HG02970 (cell line): ENCODE measurements at regions not wholly inside any gene's neighbourhood (a gene's known extent, or its start where the extent isn't known, plus 50 kb on each side); places are given as distances from the start of the nearest gene placed in this dataset.

Experiments
- ATAC-seq: cut with Tn5 transposase; IDR thresholded peaks from one replicate; pipeline ENCODE4 v1.9.1; 2021; ENCODE audit warnings: mild to moderate bottlenecking, moderate library complexity, moderate number of reproducible peaks; ENCODE audit not compliant: unreplicated experiment, low FRiP score

- no peak for ATAC-seq
Measured at GRCh38 chr6:56865081-56865875, 89.6 kb upstream of the BEND6 start.

- ATAC-seq = no peak
Measured at GRCh38 chr6:56864171-56864616, 90.7 kb upstream of the BEND6 start.

GRCh38 chr6:56863366-56863765 lies 91.5 kb upstream of the BEND6 start:
- no peak for ATAC-seq

GRCh38 chr6:56862415-56863175 lies 92.3 kb upstream of the BEND6 start:
- no peak for ATAC-seq

- no peak for ATAC-seq
Measured at GRCh38 chr6:56860475-56860874, 94.4 kb upstream of the BEND6 start.

GRCh38 chr6:56856036-56856580 lies 98.8 kb upstream of the BEND6 start:
- no peak for ATAC-seq

- no peak for ATAC-seq
Measured at GRCh38 chr6:56854086-56854485, 100.8 kb upstream of the BEND6 start.

- no peak for ATAC-seq
Measured at GRCh38 chr6:56853541-56853940, 101.4 kb upstream of the BEND6 start.

GRCh38 chr6:56852260-56853010 lies 102.5 kb upstream of the BEND6 start:
- ATAC-seq = no peak

- peak; percentile 97 for ATAC-seq
Measured at GRCh38 chr6:56851541-56852259, 103.2 kb upstream of the BEND6 start.

- ATAC-seq = no peak
Measured at GRCh38 chr6:56851074-56851473, 103.8 kb upstream of the BEND6 start.

- no peak for ATAC-seq
Measured at GRCh38 chr6:56850626-56851025, 104.3 kb upstream of the BEND6 start.

GRCh38 chr6:56849896-56850295 lies 105.0 kb upstream of the BEND6 start:
- ATAC-seq = no peak

GRCh38 chr6:56848105-56848504 lies 106.8 kb upstream of the BEND6 start:
- ATAC-seq = no peak

GRCh38 chr6:56845032-56845431 lies 109.9 kb upstream of the BEND6 start:
- ATAC-seq = no peak

- ATAC-seq = peak; percentile 78
Measured at GRCh38 chr6:56843476-56844349, 111.2 kb upstream of the BEND6 start.

GRCh38 chr6:56842686-56843475 lies 112.0 kb upstream of the BEND6 start:
- peak; percentile 18 for ATAC-seq

GRCh38 chr6:56841751-56842150 lies 113.2 kb upstream of the BEND6 start:
- ATAC-seq = no peak
